ENCODE measurements at regions not wholly inside any gene's neighbourhood (a gene's known extent, or its start where the extent isn't known, plus 50 kb on each side); places are given as distances from the start of the nearest gene placed in this dataset.

- TF ChIP-seq, protein P1, sequence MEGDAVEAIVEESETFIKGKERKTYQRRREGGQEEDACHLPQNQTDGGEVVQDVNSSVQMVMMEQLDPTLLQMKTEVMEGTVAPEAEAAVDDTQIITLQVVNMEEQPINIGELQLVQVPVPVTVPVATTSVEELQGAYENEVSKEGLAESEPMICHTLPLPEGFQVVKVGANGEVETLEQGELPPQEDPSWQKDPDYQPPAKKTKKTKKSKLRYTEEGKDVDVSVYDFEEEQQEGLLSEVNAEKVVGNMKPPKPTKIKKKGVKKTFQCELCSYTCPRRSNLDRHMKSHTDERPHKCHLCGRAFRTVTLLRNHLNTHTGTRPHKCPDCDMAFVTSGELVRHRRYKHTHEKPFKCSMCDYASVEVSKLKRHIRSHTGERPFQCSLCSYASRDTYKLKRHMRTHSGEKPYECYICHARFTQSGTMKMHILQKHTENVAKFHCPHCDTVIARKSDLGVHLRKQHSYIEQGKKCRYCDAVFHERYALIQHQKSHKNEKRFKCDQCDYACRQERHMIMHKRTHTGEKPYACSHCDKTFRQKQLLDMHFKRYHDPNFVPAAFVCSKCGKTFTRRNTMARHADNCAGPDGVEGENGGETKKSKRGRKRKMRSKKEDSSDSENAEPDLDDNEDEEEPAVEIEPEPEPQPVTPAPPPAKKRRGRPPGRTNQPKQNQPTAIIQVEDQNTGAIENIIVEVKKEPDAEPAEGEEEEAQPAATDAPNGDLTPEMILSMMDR (conservative IDR thresholded peaks at IDR 0.05; ENCODE audit: control insufficient read depth, insufficient read depth, low read depth, low read length), result no peak
- no peak for DNase-seq (ENCODE audit: low read depth)
- H3K4me3 ChIP-seq (ENCODE audit: control insufficient read depth, low read depth, low read length), result no peak overlapping the region
These were observed 912.2 kb downstream of the FLRT2 start for GRCh38 chr14:86442135-86442534.

GRCh38 chr14:86430853-86431252 is 900.9 kb downstream of the FLRT2 start:
- H3K4me3 ChIP-seq (ENCODE audit: control insufficient read depth, low read depth, low read length), result no peak overlapping the region
- no peak for DNase-seq (ENCODE audit: low read depth)
- TF ChIP-seq, protein P1 (conservative IDR thresholded peaks at IDR 0.05; ENCODE audit: control insufficient read depth, insufficient read depth, low read depth, low read length), result no peak

DNA sequence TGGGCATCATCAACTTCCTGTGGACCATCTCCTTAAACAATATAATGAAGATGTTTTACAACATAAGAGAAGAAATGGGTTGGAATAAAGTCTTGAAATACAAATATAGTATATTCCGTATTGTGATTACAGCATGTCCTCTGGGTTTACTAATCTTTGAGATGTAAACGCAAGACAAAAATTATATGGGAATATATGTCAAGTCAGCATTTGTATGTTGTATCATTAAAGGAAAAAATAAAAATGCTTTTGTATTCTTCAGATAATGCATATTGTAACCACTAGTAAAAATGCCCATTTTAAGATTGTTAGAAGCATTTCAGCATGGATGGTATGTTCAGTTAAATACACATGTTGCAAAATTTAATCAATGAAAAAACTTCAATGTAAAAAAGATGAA is 893.3 kb downstream of the FLRT2 start:
- TF ChIP-seq, protein P1 (conservative IDR thresholded peaks at IDR 0.05; ENCODE audit: control insufficient read depth, insufficient read depth, low read depth, low read length), result no peak

GRCh38 chr14:86420131-86420530 is 890.2 kb downstream of the FLRT2 start:
- no peak for DNase-seq (ENCODE audit: low read depth)
- TF ChIP-seq, protein P1 (conservative IDR thresholded peaks at IDR 0.05; ENCODE audit: control insufficient read depth, insufficient read depth, low read depth, low read length), result no peak
- no peak overlapping the region for H3K4me3 ChIP-seq (ENCODE audit: control insufficient read depth, low read depth, low read length)

More for the DNA sequence above, 893.3 kb downstream of the FLRT2 start:
- H3K4me3 ChIP-seq (ENCODE audit: control insufficient read depth, low read depth, low read length), result no peak overlapping the region
- no peak for DNase-seq (ENCODE audit: low read depth)

DNA sequence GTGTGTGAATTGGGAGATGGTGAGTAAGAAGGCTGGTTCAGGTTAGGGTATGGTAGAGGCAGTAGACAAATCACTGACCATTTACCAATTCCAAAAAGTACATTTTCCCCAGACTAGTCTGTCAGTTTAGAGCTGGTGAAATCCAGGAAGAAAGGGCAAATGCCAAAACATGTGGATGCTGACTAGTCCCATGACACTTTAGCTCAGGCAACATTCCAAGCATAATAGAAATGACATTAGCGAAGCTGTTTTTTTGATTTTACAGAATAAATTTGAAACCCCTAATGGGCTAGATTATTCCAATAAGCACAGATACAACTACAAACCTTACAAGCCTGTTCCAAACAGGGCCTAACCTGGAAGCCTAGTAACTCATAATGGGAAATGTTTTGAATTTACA is 884.2 kb downstream of the FLRT2 start:
- TF ChIP-seq, protein P1 (conservative IDR thresholded peaks at IDR 0.05; ENCODE audit: control insufficient read depth, insufficient read depth, low read depth, low read length), result no peak

DNA sequence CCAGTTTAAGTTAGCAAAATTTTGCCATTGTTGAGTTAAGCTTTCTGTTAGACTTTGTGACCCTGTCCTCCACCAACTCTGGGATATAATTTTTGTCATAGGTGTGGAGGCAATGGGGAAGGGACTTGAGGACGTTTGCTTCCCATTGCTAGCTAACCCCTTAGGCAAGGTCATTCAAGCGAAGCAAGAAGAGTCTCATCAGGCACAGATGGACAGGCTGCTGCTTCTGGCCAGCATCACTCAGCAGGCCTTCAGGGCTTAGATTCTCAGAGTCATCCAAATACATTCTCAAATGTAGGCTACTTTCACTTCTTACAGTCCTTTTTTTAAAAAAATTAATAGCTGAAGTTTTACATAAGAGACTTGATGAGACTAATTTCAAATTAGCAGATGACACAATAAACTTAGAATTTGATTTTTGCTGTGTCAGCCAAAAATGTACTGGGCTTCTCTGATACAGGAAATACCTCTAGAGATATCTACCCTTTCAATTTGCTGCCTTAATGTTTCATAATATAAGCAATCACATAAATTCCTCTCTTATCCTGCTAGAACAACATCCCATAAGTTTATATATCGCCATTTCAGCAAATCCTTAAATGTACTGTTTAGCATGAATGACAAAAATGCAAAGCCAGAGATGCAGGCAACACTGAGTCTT is 875.2 kb downstream of the FLRT2 start:
- H3K4me3 ChIP-seq (ENCODE audit: control insufficient read depth, low read depth, low read length), result no peak overlapping the region
- TF ChIP-seq, protein P1 (conservative IDR thresholded peaks at IDR 0.05; ENCODE audit: control insufficient read depth, insufficient read depth, low read depth, low read length), result no peak
- DNase-seq (ENCODE audit: low read depth), result no peak

More for the DNA sequence above, 884.2 kb downstream of the FLRT2 start:
- DNase-seq (ENCODE audit: low read depth), result no peak
- no peak overlapping the region for H3K4me3 ChIP-seq (ENCODE audit: control insufficient read depth, low read depth, low read length)
